A673 (cell line): ENCODE measurements at regions not wholly inside any gene's neighbourhood (a gene's known extent, or its start where the extent isn't known, plus 50 kb on each side); places are given as distances from the start of the nearest gene placed in this dataset.

Source experiments
- BruUV-seq: library from RNA; stranded (reverse); fragments of 400-500 nt; replicated peaks from 2 replicates; lab custom pipeline; 2021; lab: Mats Ljungman, UMichigan
- CTCF ChIA-PET: fragments of 300-600 bp; sonication (Branson Sonifier 250); formaldehyde crosslinking; loops from one replicate; lab custom pipeline; 2022; ENCODE audit warnings: antibody characterized with exemption; lab: Charles Lee
- POLR2A ChIA-PET: fragments of 300-600 bp; sonication (Branson Sonifier 250); formaldehyde crosslinking; loops from one replicate; lab custom pipeline; 2022; ENCODE audit warnings: antibody characterized with exemption; ENCODE audit not compliant: low non-redundant PET; lab: Charles Lee
- DNase-seq: peaks from one replicate; pipeline ENCODE4 v3.0.0-alpha.2; 2015; ENCODE audit warnings: low spot score
- H3K27ac ChIP-seq: fragments of 200-600 bp; sonication (generic); 2 replicates; pipeline ENCODE4 v1.5.1; 2016; ENCODE audit warnings: mixed run types, low read depth, mild to moderate bottlenecking, mixed read lengths, antibody characterized with exemption, low read length; ENCODE audit not compliant: poor library complexity, severe bottlenecking
- H3K27me3 ChIP-seq: fragments of 200-600 bp; sonication (generic); replicated peaks from 2 replicates; pipeline ENCODE4 v1.6.1; 2017; ENCODE audit warnings: mixed run types, low read depth, mild to moderate bottlenecking, mixed read lengths, antibody characterized with exemption, low read length; ENCODE audit not compliant: insufficient read depth, poor library complexity
- H3K36me3 ChIP-seq: fragments of 200-600 bp; sonication (generic); 2 replicates; pipeline ENCODE4 v1.6.1; 2016; ENCODE audit warnings: mixed run types, mild to moderate bottlenecking, mixed read lengths, antibody characterized with exemption, low read length; ENCODE audit not compliant: insufficient read depth, poor library complexity, severe bottlenecking
- H3K4me1 ChIP-seq: fragments of 200-600 bp; sonication (generic); 2 replicates; pipeline ENCODE4 v1.6.1; 2017; ENCODE audit warnings: mixed run types, mild to moderate bottlenecking, mixed read lengths, antibody characterized with exemption, low read length; ENCODE audit not compliant: insufficient read depth, poor library complexity, severe bottlenecking
- H3K4me3 ChIP-seq: fragments of 200-600 bp; sonication (generic); 2 replicates; pipeline ENCODE4 v1.5.1; 2016; ENCODE audit warnings: low read depth, mixed run types, mild to moderate bottlenecking, mixed read lengths, low read length; ENCODE audit not compliant: poor library complexity, severe bottlenecking
- H3K9me3 ChIP-seq: fragments of 200-600 bp; sonication (generic); 2 replicates; pipeline ENCODE4 v1.6.1; 2016; ENCODE audit warnings: mixed run types, low read depth, mild to moderate bottlenecking, mixed read lengths, antibody characterized with exemption, low read length; ENCODE audit not compliant: poor library complexity, severe bottlenecking
- EZH2 ChIP-seq: fragments of 200-600 bp; sonication (generic); IDR thresholded peaks from 2 replicates; pipeline ENCODE4 v1.6.1; 2017; ENCODE audit warnings: borderline replicate concordance, low read depth, mild to moderate bottlenecking, mixed read lengths, antibody characterized with exemption, low read length; ENCODE audit not compliant: poor library complexity, severe bottlenecking
- intact Hi-C: fragments of 100-400 bp; cut with micrococcal nuclease; formaldehyde crosslinking; loops from one replicate; pipeline ENCODE4 v1.10.0; 2022; ENCODE audit not compliant: unreplicated experiment
- TF ChIP-seq, protein P1 (sequence below): fragments of 300-800, 200-600 bp; sonication (generic); conservative IDR thresholded peaks from 2 replicates; pipeline ENCODE4 v1.5.1; 2017; ENCODE audit warnings: low read depth, mild to moderate bottlenecking, antibody characterized with exemption, low read length, moderate library complexity, mixed read lengths

DNA sequence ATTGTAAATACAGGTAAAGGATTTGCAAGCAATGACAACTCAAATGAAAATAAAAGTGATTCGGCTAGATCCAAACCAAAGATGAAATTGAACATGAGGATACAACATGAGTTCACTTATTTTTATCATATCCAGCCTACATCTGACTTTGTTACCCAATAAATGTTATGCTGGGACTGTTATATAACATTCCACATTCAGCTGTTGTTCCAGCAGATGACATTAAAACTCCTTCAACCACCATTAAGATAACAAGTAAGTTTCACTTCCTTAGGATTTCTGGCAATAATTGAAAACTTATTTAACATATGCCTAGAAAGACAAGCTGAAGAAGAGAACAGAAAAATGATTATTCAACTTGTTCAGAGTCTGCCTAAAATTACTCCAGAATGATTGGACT, 729.4 kb downstream of the CDH11 start:
- H3K9me3 ChIP-seq = no peaks in the 10 kb centered on the region
- CTCF ChIA-PET = no interaction called here
- no TSS peak for BruUV-seq

DNA sequence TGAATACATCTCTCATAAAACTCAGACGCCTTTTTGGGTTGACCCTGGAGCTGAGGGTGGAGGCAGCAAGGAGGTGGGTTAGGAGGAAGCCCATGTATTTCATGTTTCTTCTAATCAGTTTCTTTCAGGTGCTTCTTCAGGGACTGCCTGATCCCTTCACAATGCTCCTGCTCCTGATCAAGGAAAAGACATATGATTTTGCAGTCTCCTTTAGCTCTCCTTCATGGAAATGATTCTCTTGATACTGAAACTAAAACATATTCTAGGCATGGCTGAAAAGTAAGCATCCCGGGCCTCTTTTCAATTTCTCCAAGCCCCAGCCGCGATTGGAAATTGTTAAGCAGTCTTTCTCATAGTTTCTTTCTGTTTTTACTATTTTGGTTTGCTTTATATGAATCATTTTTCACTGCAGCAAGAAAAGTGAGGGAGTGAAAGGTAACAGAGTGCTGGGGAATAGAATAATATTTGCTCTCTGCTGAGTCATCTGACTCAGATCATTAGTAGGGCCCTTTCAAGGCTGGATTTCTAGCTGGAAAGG, 730.7 kb downstream of the CDH11 start:
- CTCF ChIA-PET = no interaction called here
- Histone ChIP-seq H3K36me3 (no peaks in the 10 kb centered on the region), H3K27me3 (no peaks in the 10 kb centered on the region), H3K9me3 (no peaks in the 10 kb centered on the region), H3K4me1 (no peaks in the 10 kb centered on the region), H3K4me3 (no peak overlapping the region), H3K27ac (no peak overlapping the region)
- no peak for TF ChIP-seq EZH2
- TF ChIP-seq, protein P1, sequence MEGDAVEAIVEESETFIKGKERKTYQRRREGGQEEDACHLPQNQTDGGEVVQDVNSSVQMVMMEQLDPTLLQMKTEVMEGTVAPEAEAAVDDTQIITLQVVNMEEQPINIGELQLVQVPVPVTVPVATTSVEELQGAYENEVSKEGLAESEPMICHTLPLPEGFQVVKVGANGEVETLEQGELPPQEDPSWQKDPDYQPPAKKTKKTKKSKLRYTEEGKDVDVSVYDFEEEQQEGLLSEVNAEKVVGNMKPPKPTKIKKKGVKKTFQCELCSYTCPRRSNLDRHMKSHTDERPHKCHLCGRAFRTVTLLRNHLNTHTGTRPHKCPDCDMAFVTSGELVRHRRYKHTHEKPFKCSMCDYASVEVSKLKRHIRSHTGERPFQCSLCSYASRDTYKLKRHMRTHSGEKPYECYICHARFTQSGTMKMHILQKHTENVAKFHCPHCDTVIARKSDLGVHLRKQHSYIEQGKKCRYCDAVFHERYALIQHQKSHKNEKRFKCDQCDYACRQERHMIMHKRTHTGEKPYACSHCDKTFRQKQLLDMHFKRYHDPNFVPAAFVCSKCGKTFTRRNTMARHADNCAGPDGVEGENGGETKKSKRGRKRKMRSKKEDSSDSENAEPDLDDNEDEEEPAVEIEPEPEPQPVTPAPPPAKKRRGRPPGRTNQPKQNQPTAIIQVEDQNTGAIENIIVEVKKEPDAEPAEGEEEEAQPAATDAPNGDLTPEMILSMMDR = no peak
- POLR2A ChIA-PET = no interaction called here
- intact Hi-C loops = no loop called here
- no TSS peak for BruUV-seq
- no peak for DNase-seq

More for the DNA sequence above, 729.4 kb downstream of the CDH11 start:
- H3K27me3 ChIP-seq = no peaks in the 10 kb centered on the region
- no peaks in the 10 kb centered on the region for H3K4me1 ChIP-seq
- no peak for DNase-seq
- POLR2A ChIA-PET = no interaction called here
- no peaks in the 10 kb centered on the region for H3K36me3 ChIP-seq
- H3K27ac ChIP-seq = no peak overlapping the region
- no peak overlapping the region for H3K4me3 ChIP-seq
- no peak for TF ChIP-seq EZH2
- TF ChIP-seq, protein P1 = no peak
- intact Hi-C loops = no loop called here

DNA sequence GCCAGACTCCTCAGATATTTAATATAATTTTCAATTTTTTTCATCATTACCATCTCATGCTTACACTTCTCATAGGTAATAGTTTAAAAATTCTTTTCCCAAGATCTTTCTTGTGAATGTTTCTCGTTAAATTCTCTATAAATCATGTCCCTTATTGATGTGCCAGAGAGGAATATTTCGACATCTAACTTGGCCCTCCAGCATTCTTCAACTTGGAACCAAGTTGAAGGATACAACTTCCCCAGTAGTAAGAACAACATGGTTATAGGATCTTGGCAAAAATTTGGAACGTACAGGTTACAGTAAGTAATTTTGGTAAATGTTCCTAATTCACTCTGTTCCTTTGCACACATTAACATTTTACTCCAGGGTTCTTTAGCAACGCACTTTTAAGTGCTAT, 731.8 kb downstream of the CDH11 start:
- Histone ChIP-seq H3K4me1 (no peaks in the 10 kb centered on the region), H3K27me3 (no peaks in the 10 kb centered on the region), H3K27ac (no peak overlapping the region), H3K4me3 (no peak overlapping the region), H3K9me3 (no peaks in the 10 kb centered on the region), H3K36me3 (no peaks in the 10 kb centered on the region)
- ChIA-PET CTCF (no interaction called here), POLR2A (no interaction called here)
- DNase-seq = no peak
- no TSS peak for BruUV-seq
- TF ChIP-seq EZH2 = no peak
- TF ChIP-seq, protein P1 = no peak
- intact Hi-C loops = no loop called here
